GM10266 (cell line): ENCODE measurements at regions not wholly inside any gene's neighbourhood (a gene's known extent, or its start where the extent isn't known, plus 50 kb on each side); places are given as distances from the start of the nearest gene placed in this dataset.
A peak's percentile ranks its signal among the peaks of the same experiment; 100 is the strongest.

Experiments
- DNase-seq: peaks from one replicate; pipeline ENCODE4 v3.0.0; 2012; ENCODE audit errors: extremely low spot score
- CTCF ChIP-seq: IDR thresholded peaks from 2 replicates; pipeline ENCODE4 v1.5.1; 2012; ENCODE audit warnings: mild to moderate bottlenecking, low read depth; ENCODE audit not compliant: control insufficient read depth, insufficient read depth; ENCODE audit errors: missing control alignments

GRCh38 chr2:176817061-176817565 lies 395.5 kb upstream of the HNRNPA3 start:
- TF ChIP-seq CTCF, result peak; percentile 18
- DNase-seq, result no peak

- no peak for TF ChIP-seq CTCF
- DNase-seq, result no peak
These were observed 394.5 kb upstream of the HNRNPA3 start for GRCh38 chr2:176818076-176818475.

GRCh38 chr2:176818617-176819016 lies 394.0 kb upstream of the HNRNPA3 start:
- DNase-seq, result no peak
- no peak for TF ChIP-seq CTCF

GRCh38 chr2:176819306-176819705 lies 393.3 kb upstream of the HNRNPA3 start:
- DNase-seq, result no peak

GRCh38 chr2:176820371-176820932 lies 392.1 kb upstream of the HNRNPA3 start:
- DNase-seq, result no peak
- no peak for TF ChIP-seq CTCF

More at GRCh38 chr2:176819306-176819705, 393.3 kb upstream of the HNRNPA3 start:
- no peak for TF ChIP-seq CTCF

- TF ChIP-seq CTCF, result no peak
- no peak for DNase-seq
These were observed 391.2 kb upstream of the HNRNPA3 start for GRCh38 chr2:176821350-176821749.

GRCh38 chr2:176822060-176822459 lies 390.5 kb upstream of the HNRNPA3 start:
- no peak for TF ChIP-seq CTCF
- DNase-seq, result no peak
